ENCODE measurements at regions not wholly inside any gene's neighbourhood (a gene's known extent, or its start where the extent isn't known, plus 50 kb on each side); places are given as distances from the start of the nearest gene placed in this dataset.

GRCh38 chr13:86839221-86839620, 832.0 kb upstream of the SLITRK5 start:
- Histone ChIP-seq H4K20me1 (ENCODE audit: insufficient read depth, low read length) (no peaks in the 10 kb centered on the region), H3K4me2 (ENCODE audit: low read length) (no peak overlapping the region), H3K4me1 (ENCODE audit: insufficient read depth, low read length, poor library complexity, severe bottlenecking) (no peaks in the 10 kb centered on the region), H3K9me3 (ENCODE audit: low read length) (0 out of 2 replicates have a peak, but pooled peaks cover 4% of the 10 kb centered on the region), H3K9me2 (ENCODE audit: insufficient read depth, low read length) (no peaks in the 10 kb centered on the region; the same call in 1 of the 2 replicates), H3K79me2 (ENCODE audit: insufficient read depth, low read depth, low read length) (no peaks in the 10 kb centered on the region), H3K36me3 (ENCODE audit: insufficient read depth, low read length) (no peaks in the 10 kb centered on the region), H2AFZ (ENCODE audit: low read length) (no peak overlapping the region), H3K4me3 (ENCODE audit: low read depth, low read length, poor library complexity, severe bottlenecking) (no peak overlapping the region), H3K27ac (ENCODE audit: low read depth, low read length, poor library complexity, severe bottlenecking) (no peak overlapping the region)
- POLR2A ChIA-PET = no interaction called here
- CTCF ChIA-PET (ENCODE audit: unreplicated experiment) = no interaction called here
- BruUV-seq (replicated peaks) = no TSS peak
- intact Hi-C loops (cut with micrococcal nuclease; ENCODE audit: unreplicated experiment) = no loop called here
- no peak for TF ChIP-seq EZH2phosphoT487 (IDR thresholded peaks at IDR 0.05; ENCODE audit: borderline replicate concordance, low read depth, low read length)
- DNase-seq (ENCODE audit: low spot score) = no peak

GRCh38 chr13:86840250-86841191, 830.6 kb upstream of the SLITRK5 start:
- Histone ChIP-seq H3K4me2 (ENCODE audit: low read length) (no peak overlapping the region), H3K79me2 (ENCODE audit: insufficient read depth, low read depth, low read length) (no peaks in the 10 kb centered on the region), H3K27ac (ENCODE audit: low read depth, low read length, poor library complexity, severe bottlenecking) (no peak overlapping the region), H3K36me3 (ENCODE audit: insufficient read depth, low read length) (no peaks in the 10 kb centered on the region), H3K9me2 (ENCODE audit: insufficient read depth, low read length) (no peaks in the 10 kb centered on the region; the same call in 1 of the 2 replicates), H4K20me1 (ENCODE audit: insufficient read depth, low read length) (no peaks in the 10 kb centered on the region), H3K9me3 (ENCODE audit: low read length) (0 out of 2 replicates have a peak, but pooled peaks cover 4% of the 10 kb centered on the region), H2AFZ (ENCODE audit: low read length) (no peak overlapping the region), H3K4me1 (ENCODE audit: insufficient read depth, low read length, poor library complexity, severe bottlenecking) (no peaks in the 10 kb centered on the region), H3K4me3 (ENCODE audit: low read depth, low read length, poor library complexity, severe bottlenecking) (no peak overlapping the region)
- no peak for TF ChIP-seq CTCF (conservative IDR thresholded peaks at IDR 0.05; ENCODE audit: low read length)
- TF ChIP-seq EZH2phosphoT487 (IDR thresholded peaks at IDR 0.05; ENCODE audit: borderline replicate concordance, low read depth, low read length) = no peak
- no TSS peak for BruUV-seq (replicated peaks)
- CTCF ChIA-PET (ENCODE audit: unreplicated experiment) = no interaction called here
- intact Hi-C loops (cut with micrococcal nuclease; ENCODE audit: unreplicated experiment) = no loop called here
- DNase-seq (ENCODE audit: low spot score) = no peak
- POLR2A ChIA-PET = interaction anchor here (0.6 kb wide), 1 partner anchor 193 kb away, joined by 3 read pairs; no protein-coding TSS in a partner anchor

GRCh38 chr13:86841264-86841663, 829.9 kb upstream of the SLITRK5 start:
- H3K4me2 ChIP-seq (ENCODE audit: low read length) = no peak overlapping the region
- H2AFZ ChIP-seq (ENCODE audit: low read length) = no peak overlapping the region
- POLR2A ChIA-PET = interaction anchor here (0.6 kb wide), 1 partner anchor 192 kb away, joined by 3 read pairs; no protein-coding TSS in a partner anchor
- TF ChIP-seq EZH2phosphoT487 (IDR thresholded peaks at IDR 0.05; ENCODE audit: borderline replicate concordance, low read depth, low read length) (no peak), CTCF (conservative IDR thresholded peaks at IDR 0.05; ENCODE audit: low read length) (no peak)
- H3K4me3 ChIP-seq (ENCODE audit: low read depth, low read length, poor library complexity, severe bottlenecking) = no peak overlapping the region
- no TSS peak for BruUV-seq (replicated peaks)
- no peaks in the 10 kb centered on the region for H3K36me3 ChIP-seq (ENCODE audit: insufficient read depth, low read length)
- CTCF ChIA-PET (ENCODE audit: unreplicated experiment) = no interaction called here
- intact Hi-C loops (cut with micrococcal nuclease; ENCODE audit: unreplicated experiment) = no loop called here
- 0 out of 2 replicates have a peak, but pooled peaks cover 4% of the 10 kb centered on the region for H3K9me3 ChIP-seq (ENCODE audit: low read length)
- no peak overlapping the region for H3K27ac ChIP-seq (ENCODE audit: low read depth, low read length, poor library complexity, severe bottlenecking)
- no peaks in the 10 kb centered on the region for H3K4me1 ChIP-seq (ENCODE audit: insufficient read depth, low read length, poor library complexity, severe bottlenecking)
- DNase-seq (ENCODE audit: low spot score) = no peak
- no peaks in the 10 kb centered on the region for H4K20me1 ChIP-seq (ENCODE audit: insufficient read depth, low read length)
- H3K9me2 ChIP-seq (ENCODE audit: insufficient read depth, low read length) = no peaks in the 10 kb centered on the region; the same call in 1 of the 2 replicates
- H3K79me2 ChIP-seq (ENCODE audit: insufficient read depth, low read depth, low read length) = no peaks in the 10 kb centered on the region
